T-helper 2 cell treated with Interferon-gamma antibody and Interleukin-4, amounts not matched to agents 100 ng/mL and 5 ng/mL, for 36 hours (primary cell): ENCODE measurements at regions not wholly inside any gene's neighbourhood (a gene's known extent, or its start where the extent isn't known, plus 50 kb on each side); places are given as distances from the start of the nearest gene placed in this dataset.

Experiments used
- intact Hi-C: fragments of 100-400 bp; cut with micrococcal nuclease; formaldehyde crosslinking; loops from one replicate; pipeline ENCODE4 v1.15.1; 2023

DNA sequence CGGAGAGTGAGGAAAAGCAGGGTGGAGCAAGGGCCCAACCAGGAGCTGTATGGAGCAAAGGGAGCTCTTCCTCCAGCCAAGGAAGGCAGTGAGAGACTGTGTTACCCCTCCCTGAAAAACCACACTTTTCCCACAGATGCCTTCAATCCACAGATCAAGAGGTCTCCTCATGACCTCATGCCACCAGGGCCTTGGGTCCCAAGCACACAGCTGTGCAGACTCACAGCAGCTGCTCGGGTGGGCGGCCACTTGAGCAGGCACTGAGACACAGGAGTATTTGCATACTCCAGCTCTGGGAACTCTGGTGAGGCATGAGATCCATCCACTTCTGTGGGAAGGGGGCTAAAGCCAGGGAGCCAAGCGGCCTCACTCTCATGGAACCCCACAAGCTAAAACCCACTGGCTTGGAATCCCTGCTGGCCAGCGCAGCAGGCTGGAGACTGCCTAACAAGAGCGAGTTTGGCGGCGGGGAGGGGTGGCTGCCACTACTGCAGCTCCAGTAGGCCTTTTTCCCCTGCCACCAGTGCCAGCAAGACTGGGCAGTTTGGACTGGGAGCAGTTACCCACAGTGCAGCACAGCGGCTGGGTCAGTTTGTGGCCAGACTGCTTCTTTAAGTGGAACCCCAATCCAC is 880.6 kb upstream of the ARPP21 start:
- intact Hi-C loops, result no loop called here

DNA sequence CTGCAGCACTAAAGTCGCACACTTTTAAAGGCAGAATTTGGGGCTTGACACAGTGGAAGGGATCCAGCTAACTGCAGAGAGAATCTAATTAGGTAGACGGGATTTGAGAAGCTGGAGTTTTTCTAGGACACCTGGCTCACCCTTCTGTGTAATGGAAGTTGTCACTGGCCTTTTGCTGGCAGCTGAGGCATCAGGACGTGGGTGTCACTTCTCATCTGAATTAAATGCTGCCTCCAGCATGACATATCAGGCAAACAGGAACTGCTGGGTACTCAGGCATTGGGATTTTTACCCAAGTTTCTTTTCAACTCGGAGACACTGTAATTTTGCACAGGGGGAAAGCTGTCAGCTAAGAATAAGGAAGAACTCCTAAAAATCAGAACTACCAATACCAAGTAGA is 861.9 kb upstream of the ARPP21 start:
- intact Hi-C loops, result no loop called here

DNA sequence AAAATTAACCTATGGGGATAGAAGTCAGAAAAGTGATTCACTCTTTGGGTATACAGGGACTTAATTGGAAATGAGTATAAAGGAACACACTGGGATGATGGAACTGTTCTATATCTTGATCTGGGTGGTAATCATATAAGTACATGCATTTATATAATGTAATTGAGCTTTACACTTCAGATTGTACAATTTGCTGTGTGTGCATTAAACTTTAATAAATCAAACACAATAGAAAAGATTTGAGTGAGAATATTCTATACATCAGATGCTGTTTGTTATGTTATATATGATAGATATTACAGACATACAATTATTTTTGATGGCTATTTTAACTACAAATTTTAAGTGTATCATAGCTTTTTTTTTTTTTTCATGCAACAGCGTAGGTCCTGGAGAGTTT is 860.2 kb upstream of the ARPP21 start:
- intact Hi-C loops, result no loop called here

DNA sequence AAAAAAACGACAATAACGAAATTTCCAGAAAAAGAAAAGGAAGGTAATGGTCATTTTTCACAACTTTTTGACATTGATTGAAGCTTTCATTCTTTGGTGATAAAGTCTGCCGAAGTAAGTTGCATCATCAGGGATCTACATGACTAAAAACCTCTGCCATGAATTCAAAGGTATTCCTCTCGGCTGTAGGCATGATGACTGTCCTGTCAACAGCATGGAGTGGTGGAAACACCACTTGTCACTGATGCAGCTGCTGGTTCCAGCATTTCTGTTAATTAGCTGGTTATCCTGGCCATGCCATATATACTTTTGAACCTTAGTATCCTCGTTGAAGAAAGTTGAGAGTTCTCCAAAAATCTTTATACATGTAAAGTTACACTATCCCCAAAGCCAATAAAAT is 859.0 kb upstream of the ARPP21 start:
- intact Hi-C loops, result no loop called here

- intact Hi-C loops, result no loop called here
Measured at GRCh38 chr3:34780973-34781372, 858.4 kb upstream of the ARPP21 start.

DNA sequence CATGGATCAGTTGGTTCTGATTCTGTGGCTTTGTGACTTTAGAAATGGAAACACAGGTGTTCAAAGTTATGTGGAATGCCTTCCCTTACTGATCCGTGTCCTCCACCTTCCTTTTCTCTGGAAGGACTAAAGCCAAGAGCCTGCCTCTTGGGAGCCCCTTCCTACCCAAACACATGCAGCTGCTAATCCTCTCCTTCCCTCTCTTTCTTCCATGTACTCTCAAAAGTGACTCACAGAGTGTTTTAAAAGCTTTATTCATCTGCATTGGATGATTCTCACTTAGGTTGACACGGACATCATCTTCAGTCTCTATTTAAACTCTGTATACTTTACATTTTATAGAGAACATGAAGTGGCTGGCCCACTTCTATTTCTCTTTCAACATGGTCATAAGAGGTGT is 856.5 kb upstream of the ARPP21 start:
- intact Hi-C loops, result no loop called here

- intact Hi-C loops, result no loop called here
Measured at GRCh38 chr3:34783876-34784275, 855.4 kb upstream of the ARPP21 start.

DNA sequence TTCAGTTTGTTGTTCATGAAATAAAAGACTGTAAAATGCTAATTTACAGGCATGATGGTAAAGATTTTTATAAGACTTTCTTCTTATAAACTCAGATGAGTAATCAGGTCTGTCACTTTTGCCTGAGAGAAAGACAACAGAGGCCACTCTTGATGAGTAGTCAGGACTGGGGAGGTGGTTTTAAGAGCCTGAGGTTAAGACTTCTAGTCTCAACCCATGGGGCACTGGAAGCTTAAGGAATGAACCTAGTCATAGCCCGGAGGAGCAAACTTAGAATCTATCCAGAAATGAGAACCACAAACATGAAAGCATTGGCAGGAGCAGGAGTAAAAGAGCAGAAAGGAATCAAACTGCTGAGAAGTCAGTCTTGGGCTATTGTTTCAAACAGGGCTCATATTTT is 846.3 kb upstream of the ARPP21 start:
- intact Hi-C loops, result no loop called here

- intact Hi-C loops, result no loop called here
Measured at GRCh38 chr3:34807611-34808010, 831.7 kb upstream of the ARPP21 start.

DNA sequence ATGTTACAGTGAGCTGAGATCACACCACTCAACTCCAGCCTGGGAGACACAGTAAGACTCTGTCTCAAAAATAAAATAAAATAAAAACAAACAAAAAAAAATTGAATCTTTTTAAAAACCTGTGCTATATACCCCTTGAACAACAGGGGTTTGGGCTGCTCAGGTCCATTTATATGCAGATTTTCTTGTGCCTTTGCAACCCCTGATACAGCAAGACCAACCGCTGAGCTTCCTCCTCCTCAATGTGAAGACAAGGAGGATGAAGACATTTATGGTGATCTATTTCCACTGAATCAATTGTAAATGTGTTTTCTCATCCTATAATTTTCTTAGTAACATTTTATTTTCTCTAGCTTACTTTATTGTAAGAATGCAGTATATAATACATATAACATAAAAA is 831.0 kb upstream of the ARPP21 start:
- intact Hi-C loops, result no loop called here

- intact Hi-C loops, result no loop called here
Measured at GRCh38 chr3:34828847-34829246, 810.5 kb upstream of the ARPP21 start.

GRCh38 chr3:34832865-34833508 is 806.3 kb upstream of the ARPP21 start:
- intact Hi-C loops, result no loop called here

- intact Hi-C loops, result no loop called here
Measured at GRCh38 chr3:34837848-34838741, 801.2 kb upstream of the ARPP21 start.

DNA sequence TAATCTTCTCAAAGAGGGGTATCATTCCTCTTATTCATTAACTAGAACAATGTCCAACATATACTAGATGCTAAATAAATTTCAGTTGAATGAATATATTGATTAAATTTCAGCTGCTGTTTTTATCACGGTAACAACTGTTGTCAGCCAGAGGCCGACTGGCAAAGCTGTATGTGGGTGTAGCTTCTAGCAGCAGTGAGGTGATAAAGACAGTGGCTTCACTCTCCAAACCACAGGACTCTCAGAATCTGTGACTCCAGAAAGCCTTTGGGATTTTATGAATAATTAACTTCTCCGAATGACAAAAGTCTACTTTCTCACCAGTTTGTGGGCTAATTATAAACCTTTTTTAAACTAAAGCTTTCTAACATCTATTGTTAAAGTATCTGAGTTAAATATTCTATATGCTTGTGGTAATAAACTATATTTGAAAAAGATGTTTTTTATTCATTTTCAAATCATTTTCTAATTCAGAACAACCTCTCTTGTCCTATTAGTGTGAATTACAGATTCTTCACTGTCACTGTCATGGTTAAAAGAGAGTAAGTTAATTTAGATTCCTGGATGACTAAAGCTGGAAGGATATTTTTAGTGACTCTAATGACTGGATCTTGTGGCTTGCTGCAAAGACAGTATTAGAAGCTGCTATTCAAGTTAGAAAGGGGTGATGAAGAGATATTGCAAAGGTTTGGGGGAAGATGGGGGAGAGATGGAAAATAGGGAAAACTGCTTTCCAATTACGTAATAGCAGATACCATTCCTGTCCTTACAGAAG is 796.4 kb upstream of the ARPP21 start:
- intact Hi-C loops, result no loop called here

DNA sequence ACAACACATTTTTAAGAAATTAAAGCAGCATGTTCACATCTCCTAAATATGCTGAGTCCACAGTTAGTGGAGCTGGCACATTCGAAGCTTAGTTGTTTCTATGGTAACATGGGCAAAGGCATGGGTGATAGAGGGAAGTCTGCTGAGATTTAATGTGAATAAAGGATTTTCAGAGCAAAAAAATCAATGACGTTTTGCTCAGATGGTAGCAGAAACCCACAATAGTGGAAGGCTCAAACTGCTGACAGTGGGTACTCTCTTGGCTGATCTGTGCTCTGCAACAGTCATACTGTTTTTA is 795.1 kb upstream of the ARPP21 start:
- intact Hi-C loops, result no loop called here

- intact Hi-C loops, result no loop called here
Measured at GRCh38 chr3:34851137-34851536, 788.2 kb upstream of the ARPP21 start.

- intact Hi-C loops, result no loop called here
Measured at GRCh38 chr3:34852844-34853439, 786.4 kb upstream of the ARPP21 start.

GRCh38 chr3:34856081-34856947 is 783.0 kb upstream of the ARPP21 start:
- intact Hi-C loops, result no loop called here

- intact Hi-C loops, result no loop called here
Measured at GRCh38 chr3:34858067-34858660, 781.2 kb upstream of the ARPP21 start.

GRCh38 chr3:34859746-34860145 is 779.6 kb upstream of the ARPP21 start:
- intact Hi-C loops, result no loop called here
